ENCODE measurements at regions not wholly inside any gene's neighbourhood (a gene's known extent, or its start where the extent isn't known, plus 50 kb on each side); places are given as distances from the start of the nearest gene placed in this dataset.
"Not testable (repeated sequence)": the region's sequence is repeated elsewhere in the genome, so short reads cannot be mapped to it uniquely, and the experiment has no call there.

DNA sequence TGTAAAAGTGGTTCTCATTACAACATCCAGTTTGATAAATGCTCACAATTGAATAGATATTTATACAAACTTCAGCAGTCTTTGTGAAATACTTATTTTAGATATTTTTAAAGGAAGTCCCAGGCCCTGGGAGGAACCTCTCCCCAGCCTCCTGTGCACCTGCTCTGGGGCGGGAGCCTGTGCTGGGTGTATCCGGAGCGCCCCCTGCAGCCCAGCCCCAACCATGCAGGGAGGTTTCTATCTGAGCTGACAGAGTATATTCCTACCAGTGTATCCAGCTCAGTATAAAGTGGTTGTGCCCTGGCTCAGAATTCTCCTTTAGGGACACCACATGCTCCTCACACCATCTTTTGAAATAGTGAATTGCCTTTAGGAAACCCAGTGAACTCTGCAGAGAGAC is 851.8 kb downstream of the TMEM121 start:
- no peak for DNase-seq (ENCODE audit: low spot score)

DNA sequence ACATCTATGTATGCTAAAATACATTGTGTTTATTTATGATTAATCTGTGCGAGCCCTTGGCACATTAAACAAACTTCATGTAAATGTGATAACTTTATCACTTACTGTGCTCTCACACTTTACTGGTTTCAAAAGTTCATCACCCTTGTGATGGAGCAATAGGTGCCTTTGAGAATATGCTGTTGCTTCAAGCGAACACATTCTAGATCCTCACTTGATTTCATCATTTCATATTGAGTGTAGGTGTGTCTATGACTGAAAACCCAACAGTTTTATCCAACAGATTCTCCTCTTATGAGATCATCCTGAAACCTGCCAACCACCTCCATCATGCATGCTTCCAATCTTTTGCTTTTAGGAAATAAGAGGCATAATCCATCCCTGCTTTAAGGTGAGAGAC is 854.4 kb downstream of the TMEM121 start:
- no peak for DNase-seq (ENCODE audit: low spot score)

DNA sequence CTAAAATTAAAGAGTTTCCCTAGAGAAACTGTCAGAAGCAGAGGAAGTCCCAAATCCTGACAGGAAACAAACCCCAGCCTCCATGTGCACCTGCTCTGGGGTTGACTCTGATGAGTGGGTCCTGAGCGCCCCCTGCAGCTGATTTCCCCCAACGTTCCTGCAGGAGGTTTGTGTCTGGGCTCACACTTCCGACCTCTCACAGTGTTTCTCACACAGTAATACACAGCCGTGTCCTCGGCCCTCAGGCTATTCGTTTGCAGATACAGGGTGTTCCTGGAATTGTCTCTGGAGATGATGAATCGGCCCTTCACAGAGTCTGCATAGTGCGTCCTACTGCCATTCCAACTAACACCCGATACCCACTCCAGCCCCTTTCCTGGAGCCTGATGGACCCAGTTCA is 862.8 kb downstream of the TMEM121 start:
- not testable (repeated sequence) for DNase-seq (ENCODE audit: low spot score)

DNA sequence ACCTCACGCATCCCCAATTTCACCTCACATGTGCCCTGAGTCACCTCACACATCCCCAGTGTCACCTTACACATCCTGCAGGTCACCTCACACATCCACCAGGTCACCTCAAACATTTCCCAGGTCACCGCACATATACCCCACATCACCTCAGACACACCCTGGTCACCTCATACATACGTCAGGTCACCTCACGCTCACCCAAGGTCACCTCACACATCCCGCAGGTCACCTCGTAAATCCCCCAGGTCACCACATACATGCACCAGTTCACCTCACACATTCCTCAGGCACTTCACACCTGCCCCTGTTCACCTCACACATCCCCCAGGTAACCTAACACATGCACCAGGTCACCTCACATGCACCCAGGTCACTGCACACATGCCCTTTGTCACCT is 864.0 kb downstream of the TMEM121 start:
- DNase-seq (ENCODE audit: low spot score): no peak

DNA sequence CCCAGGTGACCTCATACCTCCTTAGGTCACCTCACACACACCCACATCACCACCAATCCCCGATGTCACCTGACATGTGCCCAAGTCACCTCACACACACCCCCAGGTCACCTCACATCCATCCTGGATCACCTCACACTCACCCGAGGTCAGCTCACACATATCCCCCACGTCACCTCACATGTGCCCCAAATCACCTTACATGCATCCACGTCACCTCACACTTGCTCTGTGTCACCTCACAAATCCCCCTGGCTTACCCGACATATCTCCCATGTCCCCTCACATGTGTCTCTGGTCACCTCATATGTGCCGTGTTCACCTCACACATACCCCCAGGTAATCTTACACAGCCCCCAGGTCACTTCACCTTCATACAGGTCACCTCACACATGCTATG is 864.6 kb downstream of the TMEM121 start:
- no peak for DNase-seq (ENCODE audit: low spot score)

DNA sequence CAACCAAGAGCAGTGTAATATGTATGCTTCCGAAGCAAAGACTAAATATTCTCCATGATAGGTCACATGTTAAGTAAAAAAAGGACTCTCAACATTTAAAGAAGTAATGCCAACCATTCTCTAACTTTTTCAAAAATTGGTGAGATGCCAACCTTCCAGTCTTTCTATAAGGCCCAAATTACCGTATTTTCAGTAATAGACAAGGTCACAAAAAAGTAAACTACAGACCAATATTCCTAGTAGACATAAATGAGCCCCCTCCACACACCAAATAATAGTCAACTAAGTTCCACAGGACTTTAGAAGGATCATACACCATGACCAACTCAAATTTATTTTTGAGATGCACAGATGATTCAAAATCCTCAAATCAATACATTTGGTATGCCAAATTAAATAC is 867.4 kb downstream of the TMEM121 start:
- DNase-seq (ENCODE audit: low spot score): no peak

DNA sequence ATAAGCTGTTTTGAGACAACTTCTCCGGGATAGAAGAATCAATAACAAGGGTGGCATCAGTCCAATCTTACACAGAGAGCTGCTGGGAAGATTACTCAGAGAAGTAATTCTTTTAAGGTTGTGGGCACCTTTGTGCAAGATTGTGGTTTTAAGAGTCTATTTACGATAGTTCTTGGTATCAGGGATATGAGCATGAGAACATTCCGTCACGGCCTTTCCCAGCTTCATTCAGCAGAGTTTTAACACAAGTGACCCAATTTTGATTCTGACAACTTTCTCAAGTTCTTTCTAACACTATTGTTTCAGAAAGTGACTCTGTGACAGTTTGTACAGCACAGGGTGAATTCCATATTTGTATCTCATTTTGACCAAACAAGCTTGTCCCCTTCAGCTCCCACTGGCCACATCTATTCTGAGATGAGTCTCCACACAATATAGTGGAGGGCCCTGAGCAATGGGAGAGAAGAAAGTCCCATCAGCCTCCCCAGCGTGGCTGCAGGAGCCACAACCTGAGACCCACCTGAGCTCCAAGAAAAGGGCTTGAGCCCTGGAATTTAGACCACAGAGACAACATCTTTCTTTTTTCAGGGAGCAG is 869.2 kb downstream of the TMEM121 start:
- DNase-seq (ENCODE audit: low spot score): no peak

DNA sequence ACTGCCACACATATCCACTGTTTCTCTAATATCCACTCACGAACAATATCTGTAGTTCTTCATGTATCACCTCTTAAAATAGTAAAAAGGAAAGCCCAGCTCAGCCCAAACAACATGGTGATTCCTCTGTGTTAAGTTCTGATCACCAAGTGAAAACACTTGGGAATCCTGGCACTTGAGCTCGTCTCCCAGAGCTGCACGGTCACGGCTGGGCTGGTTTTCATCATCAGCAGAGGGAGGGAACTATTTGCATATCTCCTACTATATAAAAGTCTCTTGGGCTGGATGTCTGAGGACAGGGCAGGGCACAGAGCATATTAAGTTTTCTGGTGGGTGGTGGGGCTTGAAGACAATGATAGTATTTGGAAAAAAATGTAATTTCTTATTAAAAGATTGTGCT is 870.6 kb downstream of the TMEM121 start:
- DNase-seq (ENCODE audit: low spot score): no peak

DNA sequence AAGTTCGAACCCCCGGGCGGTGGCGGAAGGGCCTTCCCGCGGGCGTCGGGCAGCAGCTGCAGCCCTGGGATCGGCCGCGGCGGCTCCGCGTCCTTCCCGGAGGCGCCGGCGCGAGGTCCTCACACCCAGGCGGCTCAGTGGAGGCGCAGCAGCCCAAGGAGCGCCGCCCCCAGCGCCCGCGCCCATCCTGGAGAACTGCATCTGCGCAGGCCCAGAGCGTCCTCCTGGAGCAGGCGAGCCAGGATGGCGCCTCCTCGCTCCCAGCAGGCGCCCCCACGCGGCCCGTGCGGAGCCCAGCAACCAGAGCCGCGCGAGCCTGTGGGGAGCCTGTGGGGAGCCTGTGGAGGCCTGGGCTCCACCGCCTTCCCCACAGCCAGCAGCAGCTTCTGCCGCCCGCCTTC is 872.5 kb downstream of the TMEM121 start:
- DNase-seq (ENCODE audit: low spot score): not testable (repeated sequence)

DNA sequence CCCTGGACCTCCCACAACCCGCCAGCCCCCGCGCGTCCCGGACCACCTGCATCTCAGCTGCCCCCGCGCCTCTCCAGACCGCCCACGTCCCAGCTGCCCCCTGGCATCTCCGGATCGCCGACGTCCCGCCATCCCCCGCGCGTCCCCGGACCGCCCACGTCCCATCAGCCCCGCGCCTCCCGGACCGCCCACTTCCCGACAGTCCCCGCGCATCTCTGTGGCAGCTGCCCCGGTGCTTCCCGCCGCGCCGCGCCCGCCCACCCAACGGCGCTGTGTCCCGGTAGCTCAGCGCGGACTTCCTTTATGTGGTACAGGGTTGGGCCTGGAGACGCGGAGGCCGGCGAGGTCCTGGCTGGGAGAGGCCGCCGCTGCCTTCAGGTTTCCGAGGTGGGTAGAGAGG is 874.9 kb downstream of the TMEM121 start:
- DNase-seq (ENCODE audit: low spot score): not testable (repeated sequence)

DNA sequence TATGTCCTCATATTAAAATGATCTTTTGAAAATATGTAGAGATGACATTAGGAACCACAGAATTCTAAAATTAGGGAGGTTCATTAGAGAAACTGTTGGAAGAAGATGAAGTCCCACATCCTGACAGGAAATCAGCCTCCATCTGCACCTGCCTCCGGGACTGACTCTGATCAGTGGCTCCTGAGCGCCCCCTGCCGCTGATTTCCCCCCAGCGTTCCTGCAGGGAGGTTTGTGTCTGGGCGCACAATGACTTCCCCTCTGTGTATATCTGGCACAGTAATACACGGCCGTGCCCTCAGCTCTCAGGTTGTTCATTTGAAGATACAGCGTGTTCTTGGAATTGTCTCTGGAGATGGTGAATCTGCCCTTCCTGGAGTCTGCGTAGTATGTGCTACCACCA is 883.8 kb downstream of the TMEM121 start:
- not testable (repeated sequence) for DNase-seq (ENCODE audit: low spot score)

DNA sequence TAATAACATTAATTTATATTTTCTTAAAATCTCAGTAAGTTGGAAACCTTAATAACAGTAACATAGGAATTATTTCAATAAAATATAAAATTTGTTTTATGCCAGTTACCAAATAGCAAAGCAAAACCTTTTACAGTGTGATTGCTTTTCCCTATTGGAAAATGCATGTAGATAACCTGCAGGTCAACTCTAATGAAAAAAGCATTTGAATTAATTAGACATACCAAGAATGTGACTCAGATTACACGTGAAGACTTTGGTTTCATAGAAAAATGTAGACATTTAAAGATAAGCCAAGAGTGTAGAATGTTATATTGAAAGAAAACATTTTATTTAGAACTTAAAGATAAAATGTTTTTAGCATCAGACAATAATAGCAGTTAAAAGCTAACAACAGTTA is 888.1 kb downstream of the TMEM121 start:
- no peak for DNase-seq (ENCODE audit: low spot score)

DNA sequence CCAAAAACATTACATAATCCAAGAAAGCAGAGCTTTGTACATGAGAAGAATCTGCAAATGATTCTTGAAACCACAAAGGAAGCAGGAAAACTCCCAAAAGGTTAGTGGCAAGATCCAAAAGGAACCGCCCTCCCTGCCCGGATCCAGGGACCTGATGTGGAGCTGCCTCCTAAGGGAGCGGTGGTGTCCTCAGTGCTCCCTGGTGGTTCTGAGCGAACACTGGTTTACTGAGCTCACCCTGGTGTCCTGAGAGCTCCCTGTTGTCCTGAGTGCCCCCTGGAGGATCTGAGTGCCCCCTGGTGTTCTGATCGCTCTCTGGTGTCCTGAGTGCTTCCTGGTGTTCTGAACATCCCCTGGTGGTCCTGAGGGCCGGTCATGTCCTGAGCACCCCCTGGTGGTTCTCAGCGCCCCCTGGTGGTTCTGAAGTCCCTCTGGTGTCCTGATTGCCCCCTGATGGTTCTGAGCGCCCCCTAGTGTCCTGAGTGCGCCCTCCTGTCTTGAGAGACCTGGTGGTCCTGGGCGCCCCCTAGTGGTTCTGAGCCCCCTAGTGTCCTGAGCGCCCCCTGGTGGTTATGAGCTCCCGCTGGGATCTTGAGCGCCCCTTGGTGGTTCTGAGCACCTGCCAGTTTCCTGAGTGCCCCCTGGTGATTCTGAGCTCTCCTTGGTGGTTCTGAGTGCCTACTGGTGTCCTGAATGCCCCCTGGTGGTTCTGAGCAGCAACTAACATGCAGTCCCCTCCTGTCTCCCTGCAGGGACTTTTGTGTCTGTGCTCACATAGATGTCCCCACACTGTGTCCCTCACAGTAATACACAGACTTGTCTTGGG is 891.1 kb downstream of the TMEM121 start:
- DNase-seq (ENCODE audit: low spot score): peak; percentile 41

DNA sequence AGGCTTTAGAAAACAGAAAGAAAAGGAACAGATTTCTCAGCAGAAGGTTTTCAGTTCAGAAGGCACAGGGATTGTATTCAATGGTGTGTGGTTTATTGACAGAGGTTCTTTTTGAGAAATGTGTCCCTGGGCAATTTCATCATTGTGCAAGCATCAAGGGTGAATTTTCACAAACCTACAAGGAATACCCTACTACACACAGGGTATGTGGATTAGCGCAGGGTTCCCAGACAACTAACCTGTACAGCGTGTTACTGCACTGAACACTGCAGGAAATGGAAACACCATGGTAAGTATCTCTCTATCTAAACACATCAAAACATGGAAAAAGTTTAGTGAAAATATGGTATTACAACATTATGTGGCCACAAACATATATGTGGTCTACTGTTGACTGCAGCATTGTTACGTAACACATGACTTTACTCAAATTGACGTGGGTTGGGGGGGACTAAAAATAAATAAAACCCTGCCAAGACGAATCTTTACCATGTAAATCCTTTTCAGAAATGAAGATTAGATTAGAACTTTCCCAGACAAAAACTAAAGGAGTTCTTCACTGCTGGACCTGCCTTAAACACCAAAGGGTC is 893.1 kb downstream of the TMEM121 start:
- DNase-seq (ENCODE audit: low spot score): no peak

DNA sequence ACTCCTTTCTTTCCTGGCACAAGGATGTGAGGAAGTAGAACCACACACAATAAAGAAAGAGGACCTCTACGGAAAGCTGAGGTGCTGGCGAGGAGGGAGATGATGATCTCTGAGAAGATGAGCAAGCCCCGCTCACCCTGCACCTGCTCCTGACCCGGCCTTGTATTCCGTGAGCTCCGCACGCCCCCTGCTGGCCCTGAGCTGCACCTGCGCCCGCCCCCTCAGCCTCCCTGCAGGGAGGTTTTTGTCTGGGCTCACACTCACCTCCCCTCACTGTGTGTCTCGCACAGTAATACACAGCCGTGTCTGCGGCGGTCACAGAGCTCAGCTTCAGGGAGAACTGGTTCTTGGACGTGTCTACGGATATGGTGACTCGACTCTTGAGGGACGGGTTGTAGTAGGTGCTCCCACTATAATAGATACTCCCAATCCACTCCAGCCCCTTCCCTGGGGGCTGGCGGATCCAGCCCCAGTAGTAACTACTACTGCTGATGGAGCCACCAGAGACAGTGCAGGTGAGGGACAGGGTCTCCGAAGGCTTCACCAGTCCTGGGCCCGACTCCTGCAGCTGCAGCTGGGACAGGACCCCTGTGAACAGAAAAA is 895.1 kb downstream of the TMEM121 start:
- peak; percentile 17 for DNase-seq (ENCODE audit: low spot score)

DNA sequence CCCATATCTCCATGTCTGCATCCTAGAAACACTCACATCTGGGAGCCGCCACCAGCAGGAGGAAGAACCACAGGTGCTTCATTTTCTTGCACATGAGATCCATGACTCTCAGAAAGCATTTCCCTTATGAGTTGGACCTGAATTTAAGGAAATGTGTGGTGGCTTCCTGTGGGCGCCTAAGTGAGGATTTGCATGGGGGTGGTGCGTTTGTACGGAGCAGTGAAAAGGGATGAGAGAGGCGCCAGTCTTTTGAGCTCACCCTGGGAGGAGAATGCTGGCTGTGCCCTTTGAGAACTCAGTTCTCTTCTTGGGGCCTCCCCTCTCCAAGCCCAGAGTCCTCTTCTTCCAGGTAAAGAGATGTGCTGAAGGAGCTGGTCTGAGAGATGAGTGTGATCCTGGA is 895.7 kb downstream of the TMEM121 start:
- no peak for DNase-seq (ENCODE audit: low spot score)

DNA sequence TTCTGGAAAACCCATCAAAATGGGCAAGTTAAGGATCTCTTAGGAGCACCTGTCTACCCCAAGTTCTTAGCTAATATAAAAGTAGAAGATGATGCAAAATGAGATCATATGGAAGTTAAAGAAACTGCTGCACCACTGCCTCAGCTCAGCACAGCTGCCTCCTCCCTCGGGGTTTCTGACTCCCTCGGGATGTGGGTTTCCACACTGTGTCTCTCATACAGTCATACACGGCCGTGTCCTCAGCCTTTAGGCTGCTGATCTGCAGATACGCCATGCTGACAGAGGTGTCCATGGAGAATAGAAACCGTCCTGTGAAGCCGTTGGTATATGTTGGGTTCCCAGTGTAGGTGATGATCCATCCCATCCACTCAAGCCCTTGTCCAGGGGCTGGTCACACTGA is 898.8 kb downstream of the TMEM121 start:
- DNase-seq (ENCODE audit: low spot score): not testable (repeated sequence)

DNA sequence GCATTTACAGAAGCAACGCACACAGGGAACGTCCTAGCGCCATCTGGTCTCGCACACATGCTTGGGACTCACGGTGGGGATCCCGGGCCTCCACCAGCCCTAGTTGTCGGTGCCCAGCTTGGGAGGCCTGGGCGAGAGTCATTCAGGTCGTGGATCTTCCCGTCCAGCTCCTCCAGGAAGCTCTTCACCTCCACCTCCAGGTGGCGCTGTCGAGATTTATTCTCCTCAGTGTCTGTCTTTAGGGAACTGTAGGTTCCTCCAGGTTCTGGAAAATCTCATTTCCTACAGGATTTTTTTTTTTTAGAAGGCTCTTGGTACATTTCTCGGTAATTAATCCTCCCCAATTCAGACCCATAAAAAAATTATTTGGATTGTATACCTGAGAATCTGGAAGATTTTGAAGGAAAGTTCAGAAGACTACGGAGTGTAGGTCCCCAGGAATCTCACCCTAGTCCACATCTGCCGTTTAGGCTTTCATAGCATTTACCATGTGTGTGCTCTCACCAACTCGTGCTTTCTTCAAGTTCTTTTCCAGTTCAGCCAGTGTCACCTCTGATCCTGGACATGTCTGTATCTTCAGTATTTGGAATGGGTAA is 910.0 kb downstream of the TMEM121 start:
- DNase-seq (ENCODE audit: low spot score): peak; percentile 58

DNA sequence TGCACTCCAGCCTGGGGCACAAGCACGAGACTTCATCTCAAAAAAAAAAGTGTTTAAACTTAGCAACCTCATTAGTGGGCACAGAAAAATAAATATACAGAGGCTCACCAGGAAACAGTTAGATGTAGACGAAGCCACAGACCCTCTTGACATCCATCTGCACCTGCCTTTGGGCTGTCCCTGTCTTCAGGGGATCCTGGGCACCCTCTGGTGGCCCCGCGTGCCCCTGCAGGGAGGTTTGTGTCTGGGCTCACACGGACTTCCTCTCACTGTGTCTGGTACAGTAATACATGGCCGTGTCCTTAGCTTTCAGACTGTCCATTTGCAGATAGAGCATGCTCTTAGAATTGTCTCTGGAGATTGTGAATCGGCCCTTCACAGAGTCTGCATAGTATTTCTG is 916.5 kb downstream of the TMEM121 start:
- no peak for DNase-seq (ENCODE audit: low spot score)

DNA sequence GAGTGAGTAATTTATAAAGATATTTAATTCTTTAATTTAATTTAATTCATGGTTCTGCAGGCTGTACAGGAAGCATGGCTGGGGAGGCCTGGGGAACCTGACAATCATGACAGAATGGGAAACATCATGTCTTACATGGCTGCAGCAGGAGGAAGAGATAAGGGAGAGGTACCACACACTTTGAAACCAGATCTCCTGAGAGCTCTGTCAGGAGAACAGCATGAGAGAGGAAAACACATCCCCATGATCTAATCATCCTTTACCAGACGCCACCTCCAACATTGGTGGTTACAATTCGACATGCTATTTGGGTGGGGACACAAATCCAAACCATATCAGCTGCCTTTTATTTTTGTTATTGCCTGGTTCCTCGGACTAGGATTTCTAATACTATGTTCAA is 928.6 kb downstream of the TMEM121 start:
- DNase-seq (ENCODE audit: low spot score): no peak

DNA sequence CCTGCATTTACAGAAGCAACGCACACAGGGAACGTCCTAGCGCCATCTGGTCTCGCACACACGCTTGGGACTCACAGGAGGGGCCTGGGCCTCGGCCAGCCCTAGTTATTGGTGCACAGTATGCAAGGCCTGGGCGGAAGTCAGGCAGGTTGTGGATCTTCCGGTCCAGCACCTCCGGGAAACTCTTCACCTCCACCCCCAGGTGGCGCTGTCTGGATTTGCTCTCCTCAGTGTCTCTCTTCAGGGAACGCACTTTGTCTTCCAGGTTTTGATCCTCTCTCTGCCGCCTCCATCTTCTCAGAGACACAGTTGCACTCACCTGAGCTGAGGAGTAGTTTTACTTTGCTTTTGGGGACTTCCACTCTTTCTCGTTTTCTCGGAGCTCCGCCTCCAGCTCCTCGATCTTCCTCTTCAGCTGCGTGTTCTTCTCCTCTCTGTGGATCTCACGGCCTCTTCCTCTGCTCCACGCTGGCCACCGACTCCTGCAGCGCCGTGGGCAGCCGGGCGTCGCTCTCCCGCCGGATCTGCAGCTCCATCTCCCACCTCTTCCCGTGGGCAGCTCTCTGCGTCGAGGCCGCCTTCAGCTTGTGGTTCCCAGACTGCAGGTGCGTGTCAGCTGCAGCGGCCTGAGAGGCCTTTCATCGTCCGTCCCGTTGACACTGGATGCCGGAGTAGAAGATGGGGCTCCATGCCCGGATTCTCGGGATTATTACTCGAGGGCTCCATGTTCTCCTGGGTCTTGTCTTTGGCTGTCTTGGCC is 933.8 kb downstream of the TMEM121 start:
- DNase-seq (ENCODE audit: low spot score): peak; percentile 8
